Caco-2 (cell line): ENCODE measurements at regions not wholly inside any gene's neighbourhood (a gene's known extent, or its start where the extent isn't known, plus 50 kb on each side); places are given as distances from the start of the nearest gene placed in this dataset.

ENCODE experiments used
- BruUV-seq: library from RNA; stranded (reverse); fragments of 400-500 nt; replicated peaks from 2 replicates; lab custom pipeline; 2021; lab: Mats Ljungman, UMichigan
- CTCF ChIA-PET: fragments of 300-600 bp; sonication (Branson Sonifier 250); formaldehyde crosslinking; loops from one replicate; lab custom pipeline; 2022; ENCODE audit warnings: antibody characterized with exemption; lab: Charles Lee
- POLR2A ChIA-PET: fragments of 300-600 bp; sonication (Branson Sonifier 250); formaldehyde crosslinking; loops from one replicate; lab custom pipeline; 2022; ENCODE audit warnings: antibody characterized with exemption; lab: Charles Lee
- DNase-seq, 2 experiments: peaks; one replicate each; pipeline versions ENCODE4 v3.0.0 to v3.0.0-alpha.2; 2020 to 2022
- H3K27me3 ChIP-seq: replicated peaks from 2 replicates; pipeline ENCODE4 v1.6.0; 2011; ENCODE audit warnings: low read length; ENCODE audit not compliant: control insufficient read depth, insufficient read depth
- H3K36me3 ChIP-seq: 2 replicates; pipeline ENCODE4 v1.5.1; 2011; ENCODE audit warnings: low read length; ENCODE audit not compliant: control insufficient read depth, insufficient read depth
- H3K4me1 ChIP-seq: fragments of 250-450 bp; sonication (Bioruptor Pico); 2 replicates; pipeline ENCODE4 v1.5.1; 2020; ENCODE audit warnings: mild to moderate bottlenecking
- H3K4me3 ChIP-seq: 2 replicates; pipeline ENCODE4 v1.5.1; 2011; ENCODE audit warnings: low read depth, mild to moderate bottlenecking, control low read depth, low read length
- H3K9me3 ChIP-seq: fragments of 250-450 bp; sonication (Bioruptor Pico); 2 replicates; pipeline ENCODE4 v1.5.1; 2020; ENCODE audit warnings: mild to moderate bottlenecking, moderate library complexity
- H3K27ac Mint-ChIP-seq: one replicate; pipeline ENCODE4 v1.8.0; 2022; ENCODE audit warnings: mixed read lengths; ENCODE audit not compliant: unreplicated experiment
- H3K27me3 Mint-ChIP-seq: one replicate; pipeline ENCODE4 v1.8.0; 2022; ENCODE audit warnings: mixed read lengths; ENCODE audit not compliant: insufficient read depth, unreplicated experiment
- H3K36me3 Mint-ChIP-seq: one replicate; pipeline ENCODE4 v1.8.0; 2022; ENCODE audit warnings: mild to moderate bottlenecking, mixed read lengths; ENCODE audit not compliant: insufficient read depth, unreplicated experiment
- H3K4me1 Mint-ChIP-seq: one replicate; pipeline ENCODE4 v1.8.0; 2022; ENCODE audit warnings: low read depth, mixed read lengths; ENCODE audit not compliant: unreplicated experiment
- H3K4me3 Mint-ChIP-seq: one replicate; pipeline ENCODE4 v1.8.0; 2022; ENCODE audit warnings: mild to moderate bottlenecking, moderate library complexity, mixed read lengths; ENCODE audit not compliant: unreplicated experiment
- H3K9me3 Mint-ChIP-seq: one replicate; pipeline ENCODE4 v1.8.0; 2022; ENCODE audit warnings: mixed read lengths; ENCODE audit not compliant: unreplicated experiment
- CTCF ChIP-seq, 2 experiments: fragments of 200-600 bp in 1 of 2; IDR thresholded peaks; 1 replicate in 1 of 2; 2 replicates in 1 of 2; pipeline versions ENCODE4 v1.5.1 to v1.8.0; 2011 to 2022; ENCODE audit warnings: antibody characterized with exemption in 1 of 2, control low read depth in 1 of 2, inconsistent platforms in 1 of 2, low read depth in 1 of 2, low read length in 1 of 2, mild to moderate bottlenecking in 1 of 2, moderate library complexity in 1 of 2; ENCODE audit not compliant: insufficient read depth in 1 of 2, severe bottlenecking in 1 of 2, unreplicated experiment in 1 of 2
- intact Hi-C: fragments of 100-400 bp; cut with micrococcal nuclease; formaldehyde crosslinking; loops from one replicate; pipeline ENCODE4 v1.10.0; 2022; ENCODE audit not compliant: unreplicated experiment

DNA sequence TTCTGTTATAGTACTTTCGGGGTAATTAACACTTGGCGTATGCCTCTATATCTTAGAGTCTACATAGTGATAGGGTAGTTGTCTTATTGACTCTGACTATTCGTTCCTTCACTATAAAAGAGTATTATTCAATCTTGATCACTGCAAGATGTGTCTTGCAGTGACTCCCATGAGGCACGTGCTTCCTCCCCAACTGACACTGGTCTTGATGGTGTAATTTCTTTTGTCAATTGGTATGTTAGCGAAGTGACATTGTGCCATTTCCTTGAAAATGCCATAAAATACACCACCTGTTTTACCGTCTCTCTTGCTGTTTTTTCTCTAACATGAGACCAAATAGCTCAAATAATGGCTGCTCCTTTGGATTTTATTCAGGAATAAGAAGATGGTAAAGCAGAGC, 1314.1 kb upstream of the CDH6 start:
- Histone ChIP-seq H3K27me3 (no peaks in the 10 kb centered on the region), H3K4me1 (no peaks in the 10 kb centered on the region), H3K4me3 (no peak overlapping the region), H3K36me3 (no peaks in the 10 kb centered on the region), H3K9me3 (no peaks in the 10 kb centered on the region)
- H3K4me1 Mint-ChIP-seq, result no peaks in the 10 kb centered on the region
- H3K36me3 Mint-ChIP-seq, result no peaks in the 10 kb centered on the region
- no peaks in the 10 kb centered on the region for H3K27me3 Mint-ChIP-seq
- no TSS peak for BruUV-seq
- POLR2A ChIA-PET, result no interaction called here
- no peak overlapping the region for H3K27ac Mint-ChIP-seq
- H3K4me3 Mint-ChIP-seq, result no peak overlapping the region
- intact Hi-C loops, result no loop called here
- CTCF ChIA-PET, result no interaction called here
- no peaks in the 10 kb centered on the region for H3K9me3 Mint-ChIP-seq
- no peak for TF ChIP-seq CTCF (IDR thresholded peaks at IDR 0.05; ENCODE audit: insufficient read depth in 1 of 2, low read depth in 1 of 2, low read length in 1 of 2, severe bottlenecking in 1 of 2, unreplicated experiment in 1 of 2)
- DNase-seq, result no peak

GRCh38 chr5:29878599-29878998, 1314.9 kb upstream of the CDH6 start:
- no peaks in the 10 kb centered on the region for H3K36me3 Mint-ChIP-seq
- H3K9me3 ChIP-seq, result no peaks in the 10 kb centered on the region
- TF ChIP-seq CTCF (IDR thresholded peaks at IDR 0.05; ENCODE audit: insufficient read depth in 1 of 2, low read depth in 1 of 2, low read length in 1 of 2, severe bottlenecking in 1 of 2, unreplicated experiment in 1 of 2), result no peak
- no peaks in the 10 kb centered on the region for H3K27me3 Mint-ChIP-seq
- H3K4me3 Mint-ChIP-seq, result no peak overlapping the region
- H3K4me1 Mint-ChIP-seq, result no peaks in the 10 kb centered on the region
- DNase-seq, result no peak
- no peaks in the 10 kb centered on the region for H3K4me1 ChIP-seq
- H3K4me3 ChIP-seq, result no peak overlapping the region
- H3K27me3 ChIP-seq, result no peaks in the 10 kb centered on the region
- ChIA-PET CTCF (no interaction called here), POLR2A (no interaction called here)
- H3K9me3 Mint-ChIP-seq, result no peaks in the 10 kb centered on the region
- BruUV-seq, result no TSS peak
- no peaks in the 10 kb centered on the region for H3K36me3 ChIP-seq
- intact Hi-C loops, result no loop called here
- no peak overlapping the region for H3K27ac Mint-ChIP-seq

GRCh38 chr5:29867155-29867554, 1326.3 kb upstream of the CDH6 start:
- H3K27me3 ChIP-seq, result no peaks in the 10 kb centered on the region
- no peaks in the 10 kb centered on the region for H3K36me3 ChIP-seq
- intact Hi-C loops, result no loop called here
- TF ChIP-seq CTCF (IDR thresholded peaks at IDR 0.05; ENCODE audit: insufficient read depth in 1 of 2, low read depth in 1 of 2, low read length in 1 of 2, severe bottlenecking in 1 of 2, unreplicated experiment in 1 of 2), result no peak
- H3K27me3 Mint-ChIP-seq, result no peaks in the 10 kb centered on the region
- no peaks in the 10 kb centered on the region for H3K4me1 ChIP-seq
- POLR2A ChIA-PET, result no interaction called here
- no peaks in the 10 kb centered on the region for H3K36me3 Mint-ChIP-seq
- BruUV-seq, result no TSS peak
- no peak for DNase-seq
- no peaks in the 10 kb centered on the region for H3K9me3 ChIP-seq
- H3K4me1 Mint-ChIP-seq, result no peaks in the 10 kb centered on the region
- CTCF ChIA-PET, result no interaction called here
- H3K9me3 Mint-ChIP-seq, result no peaks in the 10 kb centered on the region
- no peak overlapping the region for H3K4me3 Mint-ChIP-seq
- no peak overlapping the region for H3K27ac Mint-ChIP-seq
- no peak overlapping the region for H3K4me3 ChIP-seq
